Ecto neural progenitor cell (in vitro differentiated cells): ENCODE measurements at regions not wholly inside any gene's neighbourhood (a gene's known extent, or its start where the extent isn't known, plus 50 kb on each side); places are given as distances from the start of the nearest gene placed in this dataset.
A peak's percentile ranks its signal among the peaks of the same experiment; 100 is the strongest.

Source experiments
- DNase-seq: peaks from one replicate; pipeline ENCODE4 v3.0.0-alpha.2; 2018; ENCODE audit warnings: low spot score

GRCh38 chr17:77746393-77746792 lies 212.1 kb upstream of the TNRC6C start:
- no peak for DNase-seq

- peak; percentile 87 for DNase-seq
Observed at GRCh38 chr17:77746896-77747554, 211.5 kb upstream of the TNRC6C start.

GRCh38 chr17:77748436-77748835 lies 210.1 kb upstream of the TNRC6C start:
- DNase-seq, result no peak

GRCh38 chr17:77749321-77749751 lies 209.2 kb upstream of the TNRC6C start:
- DNase-seq, result no peak

GRCh38 chr17:77749989-77750388 lies 208.5 kb upstream of the TNRC6C start:
- DNase-seq, result no peak

GRCh38 chr17:77750427-77751043 lies 208.0 kb upstream of the TNRC6C start:
- DNase-seq, result no peak

- DNase-seq, result no peak
Observed at GRCh38 chr17:77753246-77753645, 205.3 kb upstream of the TNRC6C start.

- no peak for DNase-seq
Observed at GRCh38 chr17:77753691-77754245, 204.7 kb upstream of the TNRC6C start.

- DNase-seq, result no peak
Observed at GRCh38 chr17:77754956-77755355, 203.5 kb upstream of the TNRC6C start.

GRCh38 chr17:77755410-77755963 lies 203.0 kb upstream of the TNRC6C start:
- no peak for DNase-seq

GRCh38 chr17:77756028-77756427 lies 202.5 kb upstream of the TNRC6C start:
- DNase-seq, result no peak

GRCh38 chr17:77756846-77757560 lies 201.5 kb upstream of the TNRC6C start:
- no peak for DNase-seq

- no peak for DNase-seq
Observed at GRCh38 chr17:77757561-77757898, 201.0 kb upstream of the TNRC6C start.

GRCh38 chr17:77763023-77763422 lies 195.5 kb upstream of the TNRC6C start:
- no peak for DNase-seq

- no peak for DNase-seq
Observed at GRCh38 chr17:77763575-77763974, 194.9 kb upstream of the TNRC6C start.

- no peak for DNase-seq
Observed at GRCh38 chr17:77765292-77765691, 193.2 kb upstream of the TNRC6C start.

GRCh38 chr17:77767148-77767547 lies 191.4 kb upstream of the TNRC6C start:
- no peak for DNase-seq

GRCh38 chr17:77768248-77768852 lies 190.2 kb upstream of the TNRC6C start:
- DNase-seq, result no peak

- no peak for DNase-seq
Observed at GRCh38 chr17:77769215-77769614, 189.3 kb upstream of the TNRC6C start.

GRCh38 chr17:77769762-77770161 lies 188.7 kb upstream of the TNRC6C start:
- no peak for DNase-seq

- DNase-seq, result peak; percentile 56
Observed at GRCh38 chr17:77770331-77771105, 188.0 kb upstream of the TNRC6C start.

- peak; percentile 52 for DNase-seq
Observed at GRCh38 chr17:77771145-77771544, 187.4 kb upstream of the TNRC6C start.
